ENCODE measurements at regions not wholly inside any gene's neighbourhood (a gene's known extent, or its start where the extent isn't known, plus 50 kb on each side); places are given as distances from the start of the nearest gene placed in this dataset.

DNA sequence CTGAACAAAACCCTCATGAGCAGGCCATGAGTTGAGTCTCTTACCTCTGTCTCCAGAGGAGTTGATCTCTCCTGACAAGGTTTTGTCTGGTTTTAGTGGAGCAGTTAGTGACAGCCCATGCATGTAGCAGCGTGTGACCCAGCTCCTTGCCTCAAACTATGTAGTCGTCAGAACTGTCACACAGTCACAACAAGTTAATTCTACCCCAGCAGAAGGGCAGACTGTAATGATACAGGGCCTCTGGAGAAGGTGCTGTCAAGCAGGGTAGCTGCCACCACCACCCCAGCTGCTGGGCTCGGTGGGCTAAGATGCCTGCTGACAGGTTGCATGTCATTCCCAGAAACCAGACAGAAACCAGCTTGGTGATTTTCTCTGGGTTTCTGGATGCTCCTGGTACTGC is 194.5 kb downstream of the PSAT1 start:
- peaks cover 8% of the 10 kb centered on the region for H3K4me1 Mint-ChIP-seq

DNA sequence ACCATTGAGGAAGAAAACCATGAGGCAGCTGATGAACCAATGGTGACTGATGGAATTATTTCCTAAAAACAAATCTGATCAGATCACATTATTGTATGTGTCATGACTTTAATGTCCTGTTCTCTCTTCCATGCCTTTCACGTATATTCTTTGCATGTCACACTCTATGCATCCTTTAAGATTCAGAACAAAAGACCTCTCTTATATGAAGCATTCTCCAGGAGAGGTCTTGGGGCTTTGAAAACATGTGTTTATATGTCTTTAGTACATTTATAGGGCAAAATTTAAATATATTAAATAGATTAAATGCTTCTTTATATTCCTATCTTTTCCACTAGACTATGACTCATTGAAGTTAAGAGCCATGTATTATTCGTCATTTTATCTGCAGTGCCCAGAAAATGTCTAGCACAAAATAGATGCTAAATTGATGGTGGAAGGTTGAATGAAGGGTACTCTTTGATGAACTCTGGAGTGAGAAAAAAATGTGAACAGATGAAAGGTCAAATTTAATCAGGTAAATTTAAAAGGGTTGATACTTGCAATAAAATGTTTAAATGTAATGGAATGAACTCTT is 196.3 kb downstream of the PSAT1 start:
- Histone ChIP-seq H3K9ac (no peak overlapping the region), H3K9me3 (ENCODE audit: low read depth) (no peaks in the 10 kb centered on the region), H4K20me1 (ENCODE audit: low read depth) (no peaks in the 10 kb centered on the region), H3K27ac (no peak overlapping the region), H3K79me2 (ENCODE audit: low read depth) (no peaks in the 10 kb centered on the region), H3K4me3 (no peak overlapping the region), H3K4me1 (peaks cover 4% of the 10 kb centered on the region), H3K27me3 (no peaks in the 10 kb centered on the region), H2AFZ (replicated peaks) (no peak overlapping the region), H3F3A (ENCODE audit: low read depth) (no peaks in the 10 kb centered on the region), H3K4me2 (no peak overlapping the region), H3K36me3 (no peaks in the 10 kb centered on the region)
- H3K27me3 Mint-ChIP-seq (ENCODE audit: insufficient read depth, low read depth): no peaks in the 10 kb centered on the region
- H3K4me3 Mint-ChIP-seq: no peak overlapping the region
- TF ChIP-seq EZH2 (IDR thresholded peaks at IDR 0.05) (no peak), EZH2phosphoT487 (IDR thresholded peaks at IDR 0.05) (no peak)
- TF ChIP-seq, protein P1, sequence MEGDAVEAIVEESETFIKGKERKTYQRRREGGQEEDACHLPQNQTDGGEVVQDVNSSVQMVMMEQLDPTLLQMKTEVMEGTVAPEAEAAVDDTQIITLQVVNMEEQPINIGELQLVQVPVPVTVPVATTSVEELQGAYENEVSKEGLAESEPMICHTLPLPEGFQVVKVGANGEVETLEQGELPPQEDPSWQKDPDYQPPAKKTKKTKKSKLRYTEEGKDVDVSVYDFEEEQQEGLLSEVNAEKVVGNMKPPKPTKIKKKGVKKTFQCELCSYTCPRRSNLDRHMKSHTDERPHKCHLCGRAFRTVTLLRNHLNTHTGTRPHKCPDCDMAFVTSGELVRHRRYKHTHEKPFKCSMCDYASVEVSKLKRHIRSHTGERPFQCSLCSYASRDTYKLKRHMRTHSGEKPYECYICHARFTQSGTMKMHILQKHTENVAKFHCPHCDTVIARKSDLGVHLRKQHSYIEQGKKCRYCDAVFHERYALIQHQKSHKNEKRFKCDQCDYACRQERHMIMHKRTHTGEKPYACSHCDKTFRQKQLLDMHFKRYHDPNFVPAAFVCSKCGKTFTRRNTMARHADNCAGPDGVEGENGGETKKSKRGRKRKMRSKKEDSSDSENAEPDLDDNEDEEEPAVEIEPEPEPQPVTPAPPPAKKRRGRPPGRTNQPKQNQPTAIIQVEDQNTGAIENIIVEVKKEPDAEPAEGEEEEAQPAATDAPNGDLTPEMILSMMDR (IDR thresholded peaks at IDR 0.05): no peak
- DNase-seq (ENCODE audit: low spot score): no peak
- H3K4me1 Mint-ChIP-seq: peaks cover 8% of the 10 kb centered on the region
- no peak overlapping the region for H3K27ac Mint-ChIP-seq
- H3K36me3 Mint-ChIP-seq: no peaks in the 10 kb centered on the region
- no peaks in the 10 kb centered on the region for H3K9me3 Mint-ChIP-seq

More for the DNA sequence above, 194.5 kb downstream of the PSAT1 start:
- TF ChIP-seq EZH2 (IDR thresholded peaks at IDR 0.05) (no peak), EZH2phosphoT487 (IDR thresholded peaks at IDR 0.05) (no peak)
- TF ChIP-seq, protein P1 (IDR thresholded peaks at IDR 0.05): no peak
- Histone ChIP-seq H3K36me3 (no peaks in the 10 kb centered on the region), H3K4me3 (no peak overlapping the region), H4K20me1 (ENCODE audit: low read depth) (no peaks in the 10 kb centered on the region), H2AFZ (replicated peaks) (no peak overlapping the region), H3K79me2 (ENCODE audit: low read depth) (no peaks in the 10 kb centered on the region), H3K4me2 (no peak overlapping the region), H3F3A (ENCODE audit: low read depth) (no peaks in the 10 kb centered on the region), H3K27ac (no peak overlapping the region), H3K4me1 (peaks cover 4% of the 10 kb centered on the region), H3K9me3 (ENCODE audit: low read depth) (no peaks in the 10 kb centered on the region), H3K9ac (no peak overlapping the region), H3K27me3 (no peaks in the 10 kb centered on the region)
- no peak overlapping the region for H3K27ac Mint-ChIP-seq
- H3K4me3 Mint-ChIP-seq: no peak overlapping the region
- no peaks in the 10 kb centered on the region for H3K27me3 Mint-ChIP-seq (ENCODE audit: insufficient read depth, low read depth)
- H3K9me3 Mint-ChIP-seq: no peaks in the 10 kb centered on the region
- no peaks in the 10 kb centered on the region for H3K36me3 Mint-ChIP-seq
- DNase-seq (ENCODE audit: low spot score): no peak

DNA sequence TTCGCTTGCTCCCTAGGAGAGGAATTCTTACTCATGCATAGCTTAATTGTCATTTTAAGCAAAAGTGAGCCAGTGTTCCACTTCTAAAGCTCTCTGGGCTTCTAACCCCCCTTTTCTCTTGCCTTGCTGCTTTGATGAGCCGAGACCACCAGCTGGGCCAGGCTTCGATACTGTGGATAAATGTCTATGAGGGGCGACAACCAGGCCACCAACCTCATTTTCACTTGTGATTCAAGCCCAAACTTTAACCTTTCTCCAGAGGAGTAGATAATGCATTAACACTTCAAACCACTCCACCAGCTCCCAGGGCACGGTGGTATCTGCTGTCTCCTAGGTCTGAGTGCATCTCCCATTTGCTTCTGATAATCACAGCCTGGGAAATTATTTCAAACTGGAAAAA is 205.6 kb downstream of the PSAT1 start:
- Histone ChIP-seq H4K20me1 (ENCODE audit: low read depth) (no peaks in the 10 kb centered on the region), H2AFZ (replicated peaks) (no peak overlapping the region), H3K79me2 (ENCODE audit: low read depth) (no peaks in the 10 kb centered on the region), H3K9ac (no peak overlapping the region), H3K9me3 (ENCODE audit: low read depth) (no peaks in the 10 kb centered on the region), H3F3A (ENCODE audit: low read depth) (peaks cover 5% of the 10 kb centered on the region), H3K4me2 (no peak overlapping the region), H3K4me1 (peaks cover 8% of the 10 kb centered on the region), H3K27me3 (no peaks in the 10 kb centered on the region), H3K36me3 (no peaks in the 10 kb centered on the region), H3K4me3 (no peak overlapping the region), H3K27ac (no peak overlapping the region)
- Mint-ChIP-seq H3K36me3 (no peaks in the 10 kb centered on the region), H3K4me1 (peaks cover 22% of the 10 kb centered on the region), H3K27ac (peak overlapping the region; percentile 27), H3K27me3 (ENCODE audit: insufficient read depth, low read depth) (no peaks in the 10 kb centered on the region), H3K9me3 (peaks cover 5% of the 10 kb centered on the region), H3K4me3 (no peak overlapping the region)
- DNase-seq (ENCODE audit: low spot score): no peak
- TF ChIP-seq EZH2 (IDR thresholded peaks at IDR 0.05): no peak
- TF ChIP-seq, protein P1 (IDR thresholded peaks at IDR 0.05): no peak
